OCI-LY3 (cell line): ENCODE measurements at regions not wholly inside any gene's neighbourhood (a gene's known extent, or its start where the extent isn't known, plus 50 kb on each side); places are given as distances from the start of the nearest gene placed in this dataset.
"Not testable (repeated sequence)": the region's sequence is repeated elsewhere in the genome, so short reads cannot be mapped to it uniquely, and the experiment has no call there.

Experiments used
- CTCF ChIP-seq: fragments of 200-600, 300-600 bp; sonication (generic); IDR thresholded peaks from 2 replicates; pipeline ENCODE4 v1.5.1; 2014; ENCODE audit warnings: antibody characterized with exemption, low read length, low read depth
- EZH2phosphoT487 ChIP-seq: fragments of 200-600 bp; shearing (Covaris generic); IDR thresholded peaks from 2 replicates; pipeline ENCODE4 v1.6.1; 2018; ENCODE audit warnings: antibody characterized with exemption, mixed run types, low read depth

- not testable (repeated sequence) for TF ChIP-seq CTCF, EZH2phosphoT487
These were observed 168.7 kb downstream of the KBTBD2 start for GRCh38 chr7:32722837-32723236.
